Activated CD4-positive, alpha-beta T cell treated with anti-CD3 and anti-CD28 coated beads, Interleukin-10, Interleukin-2, amounts not matched to agents 100 ng/mL and 50 ng/mL, durations not matched to agents 16 hours and 8 hours (primary cell): ENCODE measurements at regions not wholly inside any gene's neighbourhood (a gene's known extent, or its start where the extent isn't known, plus 50 kb on each side); places are given as distances from the start of the nearest gene placed in this dataset.
"Not testable (repeated sequence)": the region's sequence is repeated elsewhere in the genome, so short reads cannot be mapped to it uniquely, and the experiment has no call there.

Source experiments
- DNase-seq: peaks from one replicate; pipeline ENCODE4 v3.0.0-alpha.2; 2020

GRCh38 chr1:80341021-80341420 lies 1334.5 kb upstream of the ADGRL4 start:
- DNase-seq = no peak

- no peak for DNase-seq
Measured at GRCh38 chr1:80318108-80318507, 1311.6 kb upstream of the ADGRL4 start.

- no peak for DNase-seq
Measured at GRCh38 chr1:80310703-80311245, 1304.2 kb upstream of the ADGRL4 start.

- no peak for DNase-seq
Measured at GRCh38 chr1:80305466-80305865, 1298.9 kb upstream of the ADGRL4 start.

- no peak for DNase-seq
Measured at GRCh38 chr1:80293818-80294217, 1287.3 kb upstream of the ADGRL4 start.

- DNase-seq = not testable (repeated sequence)
Measured at GRCh38 chr1:80288750-80289149, 1282.2 kb upstream of the ADGRL4 start.

- DNase-seq = no peak
Measured at GRCh38 chr1:80282536-80282935, 1276.0 kb upstream of the ADGRL4 start.

- DNase-seq = no peak
Measured at GRCh38 chr1:80278936-80279335, 1272.4 kb upstream of the ADGRL4 start.

- DNase-seq = no peak
Measured at GRCh38 chr1:80274256-80274655, 1267.7 kb upstream of the ADGRL4 start.

GRCh38 chr1:80272495-80272894 lies 1266.0 kb upstream of the ADGRL4 start:
- no peak for DNase-seq

- no peak for DNase-seq
Measured at GRCh38 chr1:80258659-80259058, 1252.1 kb upstream of the ADGRL4 start.

- no peak for DNase-seq
Measured at GRCh38 chr1:80251591-80251990, 1245.1 kb upstream of the ADGRL4 start.

GRCh38 chr1:80251171-80251570 lies 1244.6 kb upstream of the ADGRL4 start:
- no peak for DNase-seq

- no peak for DNase-seq
Measured at GRCh38 chr1:80250573-80251168, 1244.1 kb upstream of the ADGRL4 start.

GRCh38 chr1:80249699-80250098 lies 1243.2 kb upstream of the ADGRL4 start:
- no peak for DNase-seq

GRCh38 chr1:80248886-80249285 lies 1242.4 kb upstream of the ADGRL4 start:
- DNase-seq = no peak

GRCh38 chr1:80245813-80246212 lies 1239.3 kb upstream of the ADGRL4 start:
- no peak for DNase-seq

- DNase-seq = no peak
Measured at GRCh38 chr1:80244372-80244771, 1237.8 kb upstream of the ADGRL4 start.

GRCh38 chr1:80241566-80241965 lies 1235.0 kb upstream of the ADGRL4 start:
- no peak for DNase-seq

GRCh38 chr1:80225510-80225909 lies 1219.0 kb upstream of the ADGRL4 start:
- no peak for DNase-seq

- no peak for DNase-seq
Measured at GRCh38 chr1:80221319-80221718, 1214.8 kb upstream of the ADGRL4 start.

- peak; percentile 30 for DNase-seq
Measured at GRCh38 chr1:80218112-80218511, 1211.6 kb upstream of the ADGRL4 start.

- no peak for DNase-seq
Measured at GRCh38 chr1:80217377-80217986, 1211.0 kb upstream of the ADGRL4 start.

- no peak for DNase-seq
Measured at GRCh38 chr1:80214888-80215540, 1208.5 kb upstream of the ADGRL4 start.
